Small intestine (tissue), 7 donors: ENCODE measurements at regions not wholly inside any gene's neighbourhood (a gene's known extent, or its start where the extent isn't known, plus 50 kb on each side); places are given as distances from the start of the nearest gene placed in this dataset.
"Not testable (repeated sequence)": the region's sequence is repeated elsewhere in the genome, so short reads cannot be mapped to it uniquely, and the experiment has no call there.

Experiments
- DNase-seq, 2 donors: peaks; one replicate each; pipeline versions ENCODE4 v3.0.0 to v3.0.0-alpha.2; 2013
- FAIRE-seq: peaks from 2 replicates; lab custom pipeline; 2012; peaks lifted over from hg19 to GRCh38; lab: Jason Lieb, UNC
- H3K27ac ChIP-seq, 3 donors: one replicate each; pipeline ENCODE4 v1.5.1; 2013; ENCODE audit warnings: low read length in 2 of 3, mild to moderate bottlenecking in 2 of 3, control low read depth in 1 of 3, inconsistent platforms in 1 of 3, low read depth in 1 of 3, moderate library complexity in 1 of 3
- H3K27me3 ChIP-seq, 3 donors: one replicate each; pipeline ENCODE4 v1.6.1; 2013; ENCODE audit warnings: low read length in 3 of 3, inconsistent platforms in 1 of 3; ENCODE audit not compliant: control insufficient read depth in 3 of 3, insufficient read depth in 3 of 3
- H3K36me3 ChIP-seq, 3 donors: one replicate each; pipeline ENCODE4 v1.6.1; 2013; ENCODE audit warnings: low read length in 3 of 3, inconsistent platforms in 1 of 3, low read depth in 1 of 3, mild to moderate bottlenecking in 1 of 3, moderate library complexity in 1 of 3; ENCODE audit not compliant: control insufficient read depth in 3 of 3, insufficient read depth in 2 of 3
- H3K4me1 ChIP-seq, 3 donors: one replicate each; pipeline ENCODE4 v1.6.1; 2013; ENCODE audit warnings: low read length in 2 of 3, inconsistent platforms in 1 of 3, low read depth in 1 of 3, mild to moderate bottlenecking in 1 of 3, moderate library complexity in 1 of 3; ENCODE audit not compliant: control insufficient read depth in 3 of 3, insufficient read depth in 2 of 3
- H3K4me3 ChIP-seq, 3 donors: one replicate each; pipeline ENCODE4 v1.5.1; 2013; ENCODE audit warnings: low read length in 3 of 3, control low read depth in 1 of 3, inconsistent platforms in 1 of 3, low read depth in 1 of 3, mild to moderate bottlenecking in 1 of 3, moderate library complexity in 1 of 3
- H3K9me3 ChIP-seq, 2 donors: one replicate each; pipeline ENCODE4 v1.6.1; 2013; ENCODE audit warnings: low read depth in 1 of 2, low read length in 1 of 2; ENCODE audit not compliant: control insufficient read depth in 2 of 2, insufficient read depth in 1 of 2
- WGBS, 3 donors: extraction: QIAGEN DNeasy Blood & Tissue Kit; methylation state at CpG; one replicate each; pipeline ENCODE4 v1.1.7; 2013; 5-methylcytosine and 5-hydroxymethylcytosine counted together
- donor health status: healthy with polysubstance abuse.
- donor health status: control.
- donor health status: control.
- donor health status: Bipolar disorder and iron deficiency.
- donor health status: healthy.

- FAIRE-seq: no peak
- Histone ChIP-seq H3K36me3 (no peaks in the 10 kb centered on the region), H3K4me1 (no peaks in the 10 kb centered on the region), H3K27me3 (no peaks in the 10 kb centered on the region), H3K4me3 (no peak overlapping the region), H3K9me3 (peaks cover 0 to 5% of the 10 kb centered on the region in 2 donors), H3K27ac (no peak overlapping the region)
- WGBS, 3 donors: 68 to 85% (median 72%) methylated on average over 4 of the region's 4 CpGs
- no peak for DNase-seq
Observed at GRCh38 chr10:6995831-6996230, 415.0 kb downstream of the SFMBT2 start.

GRCh38 chr10:6995341-6995740 is 415.3 kb upstream of the PRKCQ start:
- peaks cover 0 to 5% of the 10 kb centered on the region in 2 donors for H3K9me3 ChIP-seq
- DNase-seq (no peak), FAIRE-seq (no peak)
- H3K4me3 ChIP-seq: no peak overlapping the region
- 83 to 90% (median 85%) methylated on average over 3 of the region's 3 CpGs for WGBS, 3 donors
- no peaks in the 10 kb centered on the region for H3K27me3 ChIP-seq
- no peaks in the 10 kb centered on the region for H3K4me1 ChIP-seq
- no peaks in the 10 kb centered on the region for H3K36me3 ChIP-seq
- H3K27ac ChIP-seq: no peak overlapping the region

GRCh38 chr10:6990891-6991290 is 410.8 kb upstream of the PRKCQ start:
- Histone ChIP-seq H3K4me3 (no peak overlapping the region), H3K4me1 (no peaks in the 10 kb centered on the region)

GRCh38 chr10:6988654-6989053 is 408.6 kb upstream of the PRKCQ start:
- WGBS, 3 donors: 66 to 82% (median 79%) methylated on average over 4 of the region's 4 CpGs
- Histone ChIP-seq H3K4me1 (no peaks in the 10 kb centered on the region), H3K9me3 (peaks cover 0 to 8% of the 10 kb centered on the region in 2 donors), H3K27ac (no peak overlapping the region), H3K27me3 (no peaks in the 10 kb centered on the region), H3K4me3 (no peak overlapping the region), H3K36me3 (no peaks in the 10 kb centered on the region)
- DNase-seq (no peak), FAIRE-seq (no peak)

More at GRCh38 chr10:6990891-6991290, 410.8 kb upstream of the PRKCQ start:
- H3K27ac ChIP-seq: no peak overlapping the region
- DNase-seq: no peak
- peaks cover 0 to 8% of the 10 kb centered on the region in 2 donors for H3K9me3 ChIP-seq
- FAIRE-seq: no peak
- no peaks in the 10 kb centered on the region for H3K36me3 ChIP-seq
- no peaks in the 10 kb centered on the region for H3K27me3 ChIP-seq

GRCh38 chr10:6987536-6987945 is 407.5 kb upstream of the PRKCQ start:
- FAIRE-seq: no peak
- WGBS, 3 donors: 70 to 81% (median 70%) methylated on average over 8 of the region's 8 CpGs
- H3K27me3 ChIP-seq: no peaks in the 10 kb centered on the region
- no peak overlapping the region for H3K4me3 ChIP-seq
- H3K27ac ChIP-seq: no peak overlapping the region
- DNase-seq: no peak
- no peaks in the 10 kb centered on the region for H3K36me3 ChIP-seq
- H3K4me1 ChIP-seq: no peaks in the 10 kb centered on the region
- peaks cover 0 to 5% of the 10 kb centered on the region in 2 donors for H3K9me3 ChIP-seq

GRCh38 chr10:6986927-6987326 is 406.9 kb upstream of the PRKCQ start:
- Histone ChIP-seq H3K4me3 (no peak overlapping the region), H3K9me3 (peaks cover 0 to 5% of the 10 kb centered on the region in 2 donors), H3K27ac (no peak overlapping the region), H3K36me3 (no peaks in the 10 kb centered on the region), H3K4me1 (no peaks in the 10 kb centered on the region), H3K27me3 (no peaks in the 10 kb centered on the region)
- WGBS, 3 donors: 90 to 92% (median 91%) methylated on average over 10 of the region's 10 CpGs
- FAIRE-seq (no peak), DNase-seq (no peak)

GRCh38 chr10:6985644-6986043 is 405.6 kb upstream of the PRKCQ start:
- Histone ChIP-seq H3K9me3 (peaks cover 0 to 2% of the 10 kb centered on the region in 2 donors), H3K36me3 (no peaks in the 10 kb centered on the region), H3K4me1 (no peaks in the 10 kb centered on the region), H3K27ac (no peak overlapping the region), H3K27me3 (no peaks in the 10 kb centered on the region), H3K4me3 (no peak overlapping the region)
- 82 to 91% (median 87%) methylated on average over 9 of the region's 9 CpGs for WGBS, 3 donors
- DNase-seq (no peak), FAIRE-seq (no peak)

GRCh38 chr10:6984971-6985370 is 404.9 kb upstream of the PRKCQ start:
- Histone ChIP-seq H3K9me3 (peaks cover 0 to 2% of the 10 kb centered on the region in 2 donors), H3K36me3 (no peaks in the 10 kb centered on the region), H3K4me3 (no peak overlapping the region), H3K27me3 (no peaks in the 10 kb centered on the region), H3K4me1 (no peaks in the 10 kb centered on the region), H3K27ac (no peak overlapping the region)
- 90 to 93% (median 92%) methylated on average over 2 of the region's 2 CpGs for WGBS, 3 donors
- no peak for FAIRE-seq
- no peak for DNase-seq

GRCh38 chr10:6984016-6984415 is 403.9 kb upstream of the PRKCQ start:
- H3K27me3 ChIP-seq, DNase-seq, H3K9me3 ChIP-seq, H3K27ac ChIP-seq, H3K4me1 ChIP-seq, H3K4me3 ChIP-seq, FAIRE-seq, H3K36me3 ChIP-seq: not testable (repeated sequence)
- WGBS, 3 donors: 72 to 80% (median 77%) methylated on average over 4 to 5 of the region's 5 CpGs
